ENCODE measurements at regions not wholly inside any gene's neighbourhood (a gene's known extent, or its start where the extent isn't known, plus 50 kb on each side); places are given as distances from the start of the nearest gene placed in this dataset.

GRCh38 chr12:95418142-95418541 lies 55.8 kb upstream of the METAP2 start:
- H3K4me3 Mint-ChIP-seq = no peak overlapping the region
- peaks cover 4% of the 10 kb centered on the region for H3K36me3 Mint-ChIP-seq (ENCODE audit: insufficient read depth)
- no peak overlapping the region for H3K27ac Mint-ChIP-seq
- H3K27me3 Mint-ChIP-seq = no peaks in the 10 kb centered on the region
- ATAC-seq (replicated peaks) (no peak), DNase-seq (no peak)
- H3K4me1 Mint-ChIP-seq (ENCODE audit: low read depth in 2 of 2) = no peaks in the 10 kb centered on the region
- H3K9me3 Mint-ChIP-seq = no peaks in the 10 kb centered on the region
